ENCODE measurements at regions not wholly inside any gene's neighbourhood (a gene's known extent, or its start where the extent isn't known, plus 50 kb on each side); places are given as distances from the start of the nearest gene placed in this dataset.

DNA sequence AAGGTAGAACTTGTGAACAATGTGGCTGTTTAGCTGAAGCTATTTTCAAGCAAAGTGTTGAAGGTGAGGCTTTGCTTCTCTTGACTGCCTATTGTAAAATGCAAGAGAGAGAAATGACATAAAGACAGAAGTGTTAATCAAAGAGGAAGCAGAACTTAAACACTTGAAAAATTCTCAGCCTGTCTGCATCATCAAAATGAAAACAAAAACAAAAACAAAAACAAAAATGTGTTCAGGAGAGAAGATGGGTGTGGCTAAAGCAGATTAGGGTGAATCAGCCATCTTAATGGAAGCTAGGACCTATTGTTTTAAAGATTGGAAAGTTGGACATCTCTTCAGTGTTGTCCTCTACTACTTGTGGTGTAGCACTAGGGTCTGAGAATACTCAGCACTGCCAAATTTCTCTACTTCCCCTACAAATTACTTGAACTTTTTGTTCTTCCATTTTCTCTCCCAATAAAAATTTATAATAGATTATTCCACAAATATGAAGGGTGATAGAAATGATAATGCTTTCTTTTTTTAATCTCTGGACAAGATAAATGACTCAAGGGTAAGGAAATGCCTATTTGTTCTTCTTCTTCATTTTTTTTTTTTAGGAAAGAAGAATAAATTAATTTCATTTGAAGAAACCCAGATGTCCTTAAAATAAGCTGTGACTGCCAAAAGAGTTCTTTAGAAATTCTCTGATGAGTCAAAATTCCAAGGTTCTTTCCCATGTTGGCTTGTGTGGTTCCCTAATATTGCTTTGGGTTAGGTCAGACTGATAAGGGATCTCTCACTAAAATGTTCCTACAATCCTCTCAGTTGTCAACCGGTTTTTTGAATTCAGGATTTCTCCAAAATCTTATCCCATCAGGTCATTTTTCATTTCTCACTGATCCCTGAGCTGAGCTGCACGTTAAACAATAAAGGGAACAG, 571.2 kb upstream of the ZEB2 start:
- 54% methylated on average over 2 of the region's 2 CpGs for WGBS
- Histone ChIP-seq H3K27me3 (ENCODE audit: control insufficient read depth, insufficient read depth) (no peaks in the 10 kb centered on the region), H3K27ac (ENCODE audit: low read length) (no peak overlapping the region), H3K4me1 (ENCODE audit: control insufficient read depth, insufficient read depth, low read length) (no peaks in the 10 kb centered on the region), H3K4me3 (ENCODE audit: low read length) (no peak overlapping the region), H3K9me3 (ENCODE audit: control insufficient read depth, low read length) (no peaks in the 10 kb centered on the region)
- DNase-seq = no peak
- intact Hi-C loops (cut with DNase I) = no loop called here
- ATAC-seq = peak in 1 of 2 donors; percentile 54

DNA sequence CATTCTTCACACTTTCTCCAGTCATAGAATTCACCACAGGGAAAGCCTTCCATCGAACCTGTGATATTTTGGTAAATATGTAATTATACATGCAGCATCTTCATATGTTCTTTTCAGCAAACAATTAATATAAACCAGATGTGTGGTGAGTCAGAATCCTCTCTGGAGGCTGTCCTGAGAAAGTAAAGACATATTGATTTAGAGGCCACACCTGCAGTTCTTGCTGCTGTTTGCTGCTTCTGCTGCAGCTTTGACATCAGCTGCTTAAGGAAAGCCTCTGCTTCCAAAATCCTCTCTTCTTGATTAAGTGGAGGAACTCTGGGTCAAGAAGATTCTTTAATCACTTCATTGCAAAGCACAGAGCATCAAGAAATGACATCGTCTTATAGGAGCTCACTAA, 568.8 kb upstream of the ZEB2 start:
- ATAC-seq (no peak), DNase-seq (no peak)
- Histone ChIP-seq H3K27ac (ENCODE audit: low read length) (no peak overlapping the region), H3K4me3 (ENCODE audit: low read length) (no peak overlapping the region), H3K27me3 (ENCODE audit: control insufficient read depth, insufficient read depth) (no peaks in the 10 kb centered on the region), H3K4me1 (ENCODE audit: control insufficient read depth, insufficient read depth, low read length) (no peaks in the 10 kb centered on the region), H3K9me3 (ENCODE audit: control insufficient read depth, low read length) (no peaks in the 10 kb centered on the region)
- WGBS = 89% methylated on average over 2 of the region's 2 CpGs
- intact Hi-C loops (cut with DNase I) = no loop called here

DNA sequence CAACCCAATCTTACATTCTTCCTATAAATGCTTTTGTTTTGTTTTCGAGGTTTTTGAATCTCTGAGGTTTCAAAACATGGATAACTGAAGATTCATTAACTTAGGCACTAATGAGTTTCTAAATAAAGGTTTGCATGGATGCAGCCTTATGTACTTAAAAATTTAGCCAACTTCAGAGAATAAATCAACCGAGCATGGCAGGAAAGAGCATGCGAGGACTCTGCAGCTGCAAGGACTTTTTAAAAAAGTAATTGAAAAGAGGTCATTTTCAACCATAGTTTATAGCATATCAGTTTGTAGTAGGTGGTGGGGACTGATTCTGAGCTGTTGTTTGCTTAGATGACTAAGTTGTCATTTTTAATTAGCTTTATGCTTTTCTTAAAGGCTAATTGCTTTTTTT, 567.0 kb upstream of the ZEB2 start:
- Histone ChIP-seq H3K4me3 (ENCODE audit: low read length) (no peak overlapping the region), H3K27ac (ENCODE audit: low read length) (no peak overlapping the region), H3K4me1 (ENCODE audit: control insufficient read depth, insufficient read depth, low read length) (no peaks in the 10 kb centered on the region), H3K9me3 (ENCODE audit: control insufficient read depth, low read length) (no peaks in the 10 kb centered on the region), H3K27me3 (ENCODE audit: control insufficient read depth, insufficient read depth) (no peaks in the 10 kb centered on the region)
- WGBS = 78% methylated on average over 3 of the region's 3 CpGs
- ATAC-seq (no peak), DNase-seq (no peak)
- intact Hi-C loops (cut with DNase I) = no loop called here

DNA sequence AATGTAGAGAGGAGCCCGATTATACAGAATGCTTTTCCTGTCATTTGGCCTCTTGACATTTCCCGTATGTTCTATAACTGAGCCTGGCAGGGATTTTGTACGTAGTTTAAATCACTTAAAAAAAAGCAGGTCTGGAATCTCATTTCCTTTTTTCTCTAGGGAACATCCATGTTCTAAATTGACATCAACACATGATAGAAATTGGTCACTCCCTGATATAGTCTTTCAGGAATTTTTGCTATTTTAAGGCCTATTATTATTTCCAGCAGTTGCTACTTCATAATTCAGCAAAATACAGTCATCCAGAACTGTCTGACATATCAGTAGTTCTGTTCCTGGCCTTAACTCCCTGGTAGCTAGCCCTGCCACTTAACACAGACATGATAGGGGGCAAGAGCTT, 565.7 kb upstream of the ZEB2 start:
- intact Hi-C loops (cut with DNase I) = no loop called here
- no peak overlapping the region for H3K4me3 ChIP-seq (ENCODE audit: low read length)
- ATAC-seq (peak in 1 of 2 donors; percentile 45), DNase-seq (no peak)
- no peak overlapping the region for H3K27ac ChIP-seq (ENCODE audit: low read length)
- no peaks in the 10 kb centered on the region for H3K9me3 ChIP-seq (ENCODE audit: control insufficient read depth, low read length)
- H3K4me1 ChIP-seq (ENCODE audit: control insufficient read depth, insufficient read depth, low read length) = no peaks in the 10 kb centered on the region
- WGBS = 41% methylated on average over 3 of the region's 3 CpGs
- H3K27me3 ChIP-seq (ENCODE audit: control insufficient read depth, insufficient read depth) = no peaks in the 10 kb centered on the region

DNA sequence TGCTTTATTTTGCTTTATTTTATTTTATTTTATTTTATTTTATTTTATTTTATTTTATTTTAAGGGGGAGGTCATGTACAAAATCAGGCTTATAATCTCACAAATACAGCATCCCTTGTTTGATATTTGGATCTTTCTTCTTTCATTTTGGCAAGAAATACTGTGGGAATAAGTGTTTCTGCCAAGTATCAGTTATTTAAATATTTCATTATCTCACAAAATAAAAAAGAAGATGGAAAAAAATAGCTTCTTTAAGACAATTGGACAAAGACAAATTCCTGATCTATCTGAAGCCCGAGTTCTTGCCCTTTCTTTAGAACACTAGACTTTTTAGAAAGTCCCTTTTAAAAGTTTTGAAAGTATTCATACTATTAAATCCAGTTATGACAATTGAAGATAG, 560.5 kb upstream of the ZEB2 start:
- no peak for DNase-seq
- intact Hi-C loops (cut with DNase I) = no loop called here
- 35% methylated on average over 1 of the region's 1 CpG for WGBS
- Histone ChIP-seq H3K27me3 (ENCODE audit: control insufficient read depth, insufficient read depth) (no peaks in the 10 kb centered on the region), H3K27ac (ENCODE audit: low read length) (no peak overlapping the region), H3K4me3 (ENCODE audit: low read length) (no peak overlapping the region), H3K9me3 (ENCODE audit: control insufficient read depth, low read length) (no peaks in the 10 kb centered on the region), H3K4me1 (ENCODE audit: control insufficient read depth, insufficient read depth, low read length) (no peaks in the 10 kb centered on the region)
- ATAC-seq = no peak

DNA sequence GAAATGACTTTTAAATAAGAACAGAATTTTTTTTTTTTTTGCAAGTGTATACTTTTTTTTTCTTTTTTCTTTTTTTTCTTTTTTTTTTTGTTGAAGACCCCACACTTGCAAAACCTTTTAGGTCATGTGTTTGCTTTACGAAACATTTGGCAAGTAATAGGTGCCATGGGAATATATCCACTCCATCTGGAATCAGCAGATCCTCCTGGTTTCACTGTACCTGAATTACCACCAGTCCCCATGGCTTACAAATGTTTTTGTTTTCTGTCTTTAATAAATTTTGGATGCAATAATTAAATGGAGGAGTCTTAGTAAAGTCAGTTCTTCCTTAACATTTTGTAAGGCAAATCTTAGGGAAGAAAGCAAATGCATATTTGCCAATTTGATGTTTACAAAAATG, 559.7 kb upstream of the ZEB2 start:
- no peak overlapping the region for H3K4me3 ChIP-seq (ENCODE audit: low read length)
- intact Hi-C loops (cut with DNase I) = no loop called here
- ATAC-seq = no peak
- no peaks in the 10 kb centered on the region for H3K27me3 ChIP-seq (ENCODE audit: control insufficient read depth, insufficient read depth)
- no peak for DNase-seq
- H3K4me1 ChIP-seq (ENCODE audit: control insufficient read depth, insufficient read depth, low read length) = no peaks in the 10 kb centered on the region
- H3K9me3 ChIP-seq (ENCODE audit: control insufficient read depth, low read length) = no peaks in the 10 kb centered on the region
- H3K27ac ChIP-seq (ENCODE audit: low read length) = no peak overlapping the region
- 70% methylated on average over 1 of the region's 1 CpG for WGBS

DNA sequence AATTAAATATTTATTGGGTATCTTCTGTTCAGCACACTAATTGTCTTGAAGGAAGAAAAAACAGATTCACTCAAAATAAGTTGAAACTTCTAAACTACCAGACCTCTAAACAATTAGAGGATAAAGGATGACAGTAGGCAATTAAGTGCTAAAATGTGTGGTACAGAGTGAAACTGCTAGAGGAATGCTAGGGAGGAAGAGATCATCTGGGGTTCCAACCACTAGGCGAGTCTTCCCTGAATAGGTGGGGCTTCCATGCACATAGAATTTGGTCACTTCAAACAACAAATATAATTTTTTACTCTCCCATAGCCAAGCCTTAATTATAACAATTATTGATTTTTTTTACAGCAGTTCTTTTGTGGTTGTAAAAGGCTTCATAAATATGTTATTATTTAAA, 559.0 kb upstream of the ZEB2 start:
- no peak for DNase-seq
- no peak overlapping the region for H3K4me3 ChIP-seq (ENCODE audit: low read length)
- intact Hi-C loops (cut with DNase I) = no loop called here
- no peaks in the 10 kb centered on the region for H3K27me3 ChIP-seq (ENCODE audit: control insufficient read depth, insufficient read depth)
- H3K9me3 ChIP-seq (ENCODE audit: control insufficient read depth, low read length) = no peaks in the 10 kb centered on the region
- 93% methylated on average over 1 of the region's 1 CpG for WGBS
- H3K4me1 ChIP-seq (ENCODE audit: control insufficient read depth, insufficient read depth, low read length) = no peaks in the 10 kb centered on the region
- H3K27ac ChIP-seq (ENCODE audit: low read length) = no peak overlapping the region
- ATAC-seq = no peak

DNA sequence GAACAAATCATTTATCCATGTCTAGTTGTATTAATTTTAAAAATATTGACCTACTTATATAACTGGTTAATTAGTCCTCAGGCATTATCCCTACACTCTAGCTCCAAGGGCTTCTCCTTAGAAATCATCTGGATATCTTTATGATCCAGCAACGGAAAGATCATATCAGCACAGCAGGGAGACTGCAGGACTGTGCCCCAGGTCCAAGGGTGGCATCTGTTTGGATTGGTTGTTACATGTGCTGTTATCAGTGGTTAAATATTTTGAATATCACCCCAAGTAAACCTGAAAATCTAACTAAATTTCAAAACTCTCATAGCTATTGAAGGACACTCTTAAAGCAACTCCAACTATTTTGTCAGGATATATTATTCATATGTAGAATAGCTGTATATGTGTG, 556.2 kb upstream of the ZEB2 start:
- no peaks in the 10 kb centered on the region for H3K27me3 ChIP-seq (ENCODE audit: control insufficient read depth, insufficient read depth)
- intact Hi-C loops (cut with DNase I) = no loop called here
- ATAC-seq (no peak), DNase-seq (no peak)
- 77% methylated on average over 1 of the region's 1 CpG for WGBS
- H3K4me1 ChIP-seq (ENCODE audit: control insufficient read depth, insufficient read depth, low read length) = no peaks in the 10 kb centered on the region
- H3K4me3 ChIP-seq (ENCODE audit: low read length) = no peak overlapping the region
- H3K27ac ChIP-seq (ENCODE audit: low read length) = no peak overlapping the region
- H3K9me3 ChIP-seq (ENCODE audit: control insufficient read depth, low read length) = no peaks in the 10 kb centered on the region

DNA sequence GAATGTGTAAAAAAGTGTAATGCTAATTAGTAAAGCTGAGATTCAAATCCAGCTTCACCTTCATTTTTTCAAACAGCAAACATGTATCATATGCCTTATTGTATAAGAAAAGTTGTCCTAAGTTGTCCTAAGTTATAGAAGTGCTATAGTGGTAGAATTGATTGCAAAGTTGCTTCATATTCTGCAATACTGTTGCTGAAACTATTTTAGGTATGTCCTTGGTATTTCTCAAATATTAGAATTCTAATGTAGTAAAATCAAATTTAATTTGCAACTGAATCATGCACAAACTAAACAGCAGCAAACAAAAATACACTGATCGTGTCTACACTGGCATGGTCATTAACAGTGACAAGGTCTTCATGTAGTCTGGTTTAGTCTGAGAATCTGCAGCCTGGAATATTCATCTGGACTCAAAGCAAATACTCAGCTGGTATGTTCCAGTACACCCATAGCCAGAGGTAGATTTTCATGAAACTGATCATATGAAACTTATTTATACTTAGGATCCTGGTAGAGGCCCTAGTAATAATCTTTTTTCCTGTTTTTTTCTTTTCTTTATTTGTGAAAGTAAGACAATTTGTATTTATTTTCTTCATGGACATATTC, 555.6 kb upstream of the ZEB2 start:
- intact Hi-C loops (cut with DNase I) = no loop called here
- Histone ChIP-seq H3K4me3 (ENCODE audit: low read length) (no peak overlapping the region), H3K27ac (ENCODE audit: low read length) (no peak overlapping the region), H3K27me3 (ENCODE audit: control insufficient read depth, insufficient read depth) (no peaks in the 10 kb centered on the region), H3K9me3 (ENCODE audit: control insufficient read depth, low read length) (no peaks in the 10 kb centered on the region), H3K4me1 (ENCODE audit: control insufficient read depth, insufficient read depth, low read length) (no peaks in the 10 kb centered on the region)
- no peak for ATAC-seq
- no peak for DNase-seq
- WGBS = 87% methylated on average over 1 of the region's 1 CpG

DNA sequence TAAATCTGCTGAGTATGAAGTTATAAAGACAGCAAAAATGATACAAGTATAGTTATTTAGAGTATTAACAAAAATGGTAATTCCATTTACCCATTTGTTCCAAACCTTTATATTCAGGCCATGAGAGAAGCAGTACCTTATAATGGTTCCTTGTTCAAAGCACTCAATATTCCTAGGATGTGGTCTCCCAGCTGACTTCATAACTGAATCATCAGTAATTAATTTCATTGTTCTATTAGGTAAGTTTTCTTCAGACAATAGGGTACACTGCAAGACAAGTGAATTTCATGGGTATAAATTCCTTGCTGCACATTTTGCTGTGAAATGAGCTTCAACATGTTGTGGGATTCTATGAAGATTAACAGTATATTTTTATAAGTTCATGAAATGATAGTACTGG, 550.8 kb upstream of the ZEB2 start:
- Histone ChIP-seq H3K4me3 (ENCODE audit: low read length) (no peak overlapping the region), H3K4me1 (ENCODE audit: control insufficient read depth, insufficient read depth, low read length) (no peaks in the 10 kb centered on the region), H3K27me3 (ENCODE audit: control insufficient read depth, insufficient read depth) (no peaks in the 10 kb centered on the region), H3K27ac (ENCODE audit: low read length) (no peak overlapping the region), H3K9me3 (ENCODE audit: control insufficient read depth, low read length) (no peaks in the 10 kb centered on the region)
- no peak for DNase-seq
- ATAC-seq = no peak
- intact Hi-C loops (cut with DNase I) = no loop called here

DNA sequence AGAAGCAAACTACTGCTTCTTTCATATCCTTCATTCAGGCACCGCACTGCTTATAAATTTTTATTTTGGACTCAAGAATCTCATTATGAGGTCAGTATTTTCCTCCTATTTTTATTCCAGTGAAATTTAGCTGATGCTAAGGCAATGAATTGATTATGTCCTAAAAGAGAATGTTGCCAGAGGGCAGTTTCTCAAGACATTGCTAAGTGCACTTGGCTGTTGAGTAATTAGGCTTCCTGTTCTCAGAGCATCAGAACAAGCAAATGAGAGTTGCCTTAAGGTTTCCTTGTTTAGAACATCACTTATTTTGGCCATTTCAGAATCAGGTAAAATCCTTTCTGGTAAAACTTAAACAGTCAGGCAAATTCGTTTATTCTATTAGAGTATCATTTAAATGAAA, 548.6 kb upstream of the ZEB2 start:
- H3K9me3 ChIP-seq (ENCODE audit: control insufficient read depth, low read length) = no peaks in the 10 kb centered on the region
- WGBS = 78% methylated on average over 2 of the region's 2 CpGs
- no peak overlapping the region for H3K27ac ChIP-seq (ENCODE audit: low read length)
- H3K4me1 ChIP-seq (ENCODE audit: control insufficient read depth, insufficient read depth, low read length) = no peaks in the 10 kb centered on the region
- ATAC-seq (no peak), DNase-seq (no peak)
- no peaks in the 10 kb centered on the region for H3K27me3 ChIP-seq (ENCODE audit: control insufficient read depth, insufficient read depth)
- H3K4me3 ChIP-seq (ENCODE audit: low read length) = no peak overlapping the region
- intact Hi-C loops (cut with DNase I) = loop anchor here in 1 of 4 donors (10.0 kb wide), 1 partner anchor 64 kb away; no protein-coding TSS in a partner anchor
